Progenitor cell of endocrine pancreas (in vitro differentiated cells): ENCODE measurements at regions not wholly inside any gene's neighbourhood (a gene's known extent, or its start where the extent isn't known, plus 50 kb on each side); places are given as distances from the start of the nearest gene placed in this dataset.

Experiments used
- DNase-seq: peaks from one replicate; pipeline ENCODE4 v3.0.0; 2021; ENCODE audit warnings: low spot score; ENCODE audit not compliant: unreplicated experiment
- H3K27ac Mint-ChIP-seq: 2 replicates; pipeline ENCODE4 v1.8.0; 2021; ENCODE audit warnings: mild to moderate bottlenecking, moderate library complexity, mixed read lengths
- H3K27me3 Mint-ChIP-seq: 2 replicates; pipeline ENCODE4 v1.8.0; 2021; ENCODE audit warnings: mixed read lengths
- H3K36me3 Mint-ChIP-seq: 2 replicates; pipeline ENCODE4 v1.8.0; 2022; ENCODE audit warnings: mixed read lengths; ENCODE audit not compliant: insufficient read depth
- H3K4me1 Mint-ChIP-seq: 2 replicates; pipeline ENCODE4 v1.8.0; 2021; ENCODE audit warnings: low read depth, mixed read lengths
- H3K4me3 Mint-ChIP-seq: 2 replicates; pipeline ENCODE4 v1.8.0; 2021; ENCODE audit warnings: low read depth, mild to moderate bottlenecking, moderate library complexity, mixed read lengths
- H3K9me3 Mint-ChIP-seq: 2 replicates; pipeline ENCODE4 v1.8.0; 2021; ENCODE audit warnings: low read depth, mixed read lengths
- TF ChIP-seq, protein P1 (sequence below): fragments of 200-600 bp; sonication (generic); IDR thresholded peaks from one replicate; pipeline ENCODE4 v1.5.0; 2021; ENCODE audit warnings: antibody characterized with exemption, mild to moderate bottlenecking; ENCODE audit not compliant: unreplicated experiment

DNA sequence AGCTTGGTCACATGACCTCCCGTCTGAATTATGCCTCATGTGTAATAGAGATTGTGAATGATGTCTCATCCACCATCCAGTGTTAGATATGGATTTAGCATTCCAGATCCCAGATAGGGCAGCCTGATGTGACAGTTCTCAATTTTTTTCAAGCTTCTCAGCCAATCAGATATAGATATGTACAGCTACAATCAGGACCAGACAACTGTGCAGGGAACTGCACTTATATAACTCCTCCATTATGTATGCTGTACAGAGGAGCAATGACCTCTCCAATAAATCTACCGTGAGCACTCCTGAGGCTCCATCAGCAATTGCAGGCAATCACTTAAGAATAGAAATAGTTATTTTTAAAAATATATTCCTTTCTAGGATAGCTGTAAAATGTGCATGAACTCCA, 722.8 kb upstream of the SOX9 start:
- no peaks in the 10 kb centered on the region for H3K36me3 Mint-ChIP-seq
- peaks cover 19% of the 10 kb centered on the region for H3K4me1 Mint-ChIP-seq
- H3K9me3 Mint-ChIP-seq = peaks cover 2% of the 10 kb centered on the region
- no peak overlapping the region for H3K4me3 Mint-ChIP-seq
- TF ChIP-seq, protein P1, sequence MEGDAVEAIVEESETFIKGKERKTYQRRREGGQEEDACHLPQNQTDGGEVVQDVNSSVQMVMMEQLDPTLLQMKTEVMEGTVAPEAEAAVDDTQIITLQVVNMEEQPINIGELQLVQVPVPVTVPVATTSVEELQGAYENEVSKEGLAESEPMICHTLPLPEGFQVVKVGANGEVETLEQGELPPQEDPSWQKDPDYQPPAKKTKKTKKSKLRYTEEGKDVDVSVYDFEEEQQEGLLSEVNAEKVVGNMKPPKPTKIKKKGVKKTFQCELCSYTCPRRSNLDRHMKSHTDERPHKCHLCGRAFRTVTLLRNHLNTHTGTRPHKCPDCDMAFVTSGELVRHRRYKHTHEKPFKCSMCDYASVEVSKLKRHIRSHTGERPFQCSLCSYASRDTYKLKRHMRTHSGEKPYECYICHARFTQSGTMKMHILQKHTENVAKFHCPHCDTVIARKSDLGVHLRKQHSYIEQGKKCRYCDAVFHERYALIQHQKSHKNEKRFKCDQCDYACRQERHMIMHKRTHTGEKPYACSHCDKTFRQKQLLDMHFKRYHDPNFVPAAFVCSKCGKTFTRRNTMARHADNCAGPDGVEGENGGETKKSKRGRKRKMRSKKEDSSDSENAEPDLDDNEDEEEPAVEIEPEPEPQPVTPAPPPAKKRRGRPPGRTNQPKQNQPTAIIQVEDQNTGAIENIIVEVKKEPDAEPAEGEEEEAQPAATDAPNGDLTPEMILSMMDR = no peak
- peaks cover 12% of the 10 kb centered on the region for H3K27me3 Mint-ChIP-seq
- DNase-seq = no peak
- no peak overlapping the region for H3K27ac Mint-ChIP-seq

DNA sequence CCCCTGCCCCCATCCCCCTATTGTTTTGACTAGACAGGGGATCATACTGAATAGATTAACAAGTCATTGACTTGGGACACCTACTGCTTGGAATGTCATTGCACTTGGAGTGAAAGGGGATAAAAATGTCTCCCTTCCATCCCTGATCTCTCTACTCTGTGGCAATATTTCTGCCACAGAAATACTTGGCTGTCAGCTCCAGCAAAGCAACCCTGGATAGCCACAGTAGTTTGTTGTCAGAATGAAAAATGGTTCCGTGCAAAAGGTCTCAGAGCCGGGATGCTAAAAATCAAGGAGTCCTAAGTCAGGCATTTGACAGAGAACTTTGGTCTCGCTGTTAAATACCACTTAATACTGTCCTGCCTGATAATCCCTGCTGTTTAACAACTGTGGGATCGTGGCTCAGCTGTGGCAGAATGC, 722.0 kb upstream of the SOX9 start:
- no peak overlapping the region for H3K27ac Mint-ChIP-seq
- H3K27me3 Mint-ChIP-seq = peaks cover 15% of the 10 kb centered on the region
- DNase-seq = no peak
- no peak overlapping the region for H3K4me3 Mint-ChIP-seq
- TF ChIP-seq, protein P1 = no peak
- H3K4me1 Mint-ChIP-seq = peaks cover 20% of the 10 kb centered on the region
- no peaks in the 10 kb centered on the region for H3K36me3 Mint-ChIP-seq
- peaks cover 2% of the 10 kb centered on the region for H3K9me3 Mint-ChIP-seq

DNA sequence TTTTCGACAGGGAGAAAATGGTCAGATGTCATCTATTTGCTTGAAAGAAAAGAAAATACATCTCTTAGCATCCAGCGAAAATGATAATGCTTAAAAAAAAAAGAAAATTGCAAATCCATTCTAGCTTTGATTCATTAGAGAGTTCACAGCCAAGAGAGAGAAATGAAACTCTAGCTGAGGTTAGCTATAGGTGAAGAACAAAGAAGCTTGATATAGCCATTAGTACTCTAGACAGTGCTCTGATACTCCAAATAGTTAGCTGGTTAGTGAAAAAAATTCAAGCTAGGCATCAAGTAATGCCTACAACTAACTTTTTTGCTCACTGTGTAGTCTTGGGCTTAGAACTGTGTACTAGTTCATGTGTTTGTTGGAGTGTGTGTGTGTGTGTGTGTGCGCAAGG, 721.6 kb upstream of the SOX9 start:
- H3K36me3 Mint-ChIP-seq = no peaks in the 10 kb centered on the region
- peaks cover 19% of the 10 kb centered on the region for H3K27me3 Mint-ChIP-seq
- TF ChIP-seq, protein P1 = no peak
- H3K4me3 Mint-ChIP-seq = no peak overlapping the region
- no peak overlapping the region for H3K27ac Mint-ChIP-seq
- H3K4me1 Mint-ChIP-seq = peaks cover 20% of the 10 kb centered on the region
- DNase-seq = no peak
- H3K9me3 Mint-ChIP-seq = peaks cover 2% of the 10 kb centered on the region

DNA sequence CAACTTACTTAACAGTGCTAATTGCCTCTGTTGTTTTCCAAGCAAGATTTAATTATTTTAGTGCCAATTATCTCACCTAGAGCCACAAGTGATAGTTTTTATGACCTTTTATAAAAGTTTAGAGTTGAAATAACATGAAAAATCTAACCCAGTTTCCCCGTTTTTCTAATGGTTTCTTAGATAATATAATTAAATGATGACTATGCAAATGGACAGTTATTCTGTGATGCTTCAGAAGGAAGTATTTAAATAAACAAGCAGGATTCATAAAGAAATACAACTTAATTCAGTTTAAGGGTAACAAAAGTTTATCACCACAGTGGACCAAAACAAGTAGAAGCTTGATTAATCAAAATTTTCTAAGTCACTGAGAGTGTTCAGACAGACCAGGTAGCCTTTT, 721.2 kb upstream of the SOX9 start:
- Mint-ChIP-seq H3K36me3 (no peaks in the 10 kb centered on the region), H3K4me3 (no peak overlapping the region), H3K4me1 (peaks cover 20% of the 10 kb centered on the region), H3K9me3 (peaks cover 2% of the 10 kb centered on the region), H3K27ac (no peak overlapping the region), H3K27me3 (peaks cover 19% of the 10 kb centered on the region)
- TF ChIP-seq, protein P1 = no peak
- DNase-seq = no peak

DNA sequence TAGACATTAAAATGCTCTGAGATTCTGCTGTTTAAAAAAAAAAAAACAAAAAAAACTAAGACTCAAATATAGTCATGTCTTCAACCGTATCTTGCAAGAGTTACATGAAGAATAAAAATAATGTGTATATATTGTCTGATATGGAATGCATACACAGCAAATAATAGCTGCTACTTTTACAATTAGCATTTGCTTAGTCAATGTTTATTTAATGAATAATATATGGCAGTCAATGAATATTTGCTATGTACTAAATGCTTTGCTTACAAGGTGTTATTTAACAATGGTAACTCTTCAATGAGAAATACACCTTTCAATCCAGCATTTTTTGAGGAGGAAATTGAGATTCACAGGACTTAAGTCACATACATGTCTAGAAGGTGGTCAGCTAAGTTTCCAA, 718.8 kb upstream of the SOX9 start:
- no peak for DNase-seq
- peaks cover 20% of the 10 kb centered on the region for H3K4me1 Mint-ChIP-seq

More for the DNA sequence above, 718.8 kb upstream of the SOX9 start:
- Mint-ChIP-seq H3K27ac (no peak overlapping the region), H3K4me3 (no peak overlapping the region), H3K36me3 (no peaks in the 10 kb centered on the region), H3K27me3 (peaks cover 19% of the 10 kb centered on the region), H3K9me3 (no peaks in the 10 kb centered on the region)
- TF ChIP-seq, protein P1 = no peak
